ENCODE measurements at regions not wholly inside any gene's neighbourhood (a gene's known extent, or its start where the extent isn't known, plus 50 kb on each side); places are given as distances from the start of the nearest gene placed in this dataset.

DNA sequence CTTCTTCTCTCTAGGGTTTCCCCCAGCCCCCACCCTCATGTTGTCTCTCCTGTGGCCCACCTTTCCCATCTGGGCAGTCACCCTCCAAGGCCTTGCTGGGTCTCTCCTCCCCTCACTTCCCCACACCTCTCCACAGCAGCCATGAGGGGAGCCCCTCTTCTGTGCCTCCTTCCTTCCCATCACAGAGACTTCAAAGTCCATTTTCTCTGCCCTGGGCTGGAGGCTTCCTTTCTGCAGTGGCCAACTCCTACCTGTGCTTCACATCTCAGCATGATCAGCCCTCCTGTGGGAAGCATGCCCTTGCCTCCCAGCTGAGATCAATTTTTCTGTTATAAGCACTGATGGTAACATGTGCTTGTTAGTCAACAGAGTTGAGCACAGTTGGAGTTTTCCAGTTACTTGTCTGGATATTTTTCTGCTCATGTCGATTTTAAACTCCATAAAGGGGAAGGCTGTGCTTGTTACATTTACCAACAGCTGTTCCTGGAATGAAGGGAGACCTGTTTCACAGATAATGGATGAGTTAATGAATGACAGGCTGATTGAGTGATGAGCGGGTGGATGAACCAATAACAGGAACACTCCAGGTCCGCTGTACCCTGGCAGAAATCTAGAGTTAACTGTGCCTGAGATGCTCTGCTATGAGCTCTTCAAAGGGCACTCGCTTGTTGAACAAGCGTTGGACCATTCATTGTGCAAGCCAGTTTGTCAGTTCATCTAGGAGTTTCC is 71.4 kb upstream of the PRSS58 start:
- BruUV-seq (replicated peaks), result no TSS peak
- POLR2A ChIA-PET (ENCODE audit: low non-redundant PET), result no interaction called here
- intact Hi-C loops (cut with micrococcal nuclease; ENCODE audit: unreplicated experiment), result no loop called here
- TF ChIP-seq EZH2 (IDR thresholded peaks at IDR 0.05; ENCODE audit: borderline replicate concordance, low read depth, low read length, poor library complexity, severe bottlenecking) (no peak), CTCF (conservative IDR thresholded peaks at IDR 0.05; ENCODE audit: low read depth, low read length) (no peak)
- peaks cover 3% of the 10 kb centered on the region for H3K27me3 ChIP-seq (replicated peaks; ENCODE audit: insufficient read depth, low read depth, low read length, poor library complexity)
- no peak overlapping the region for H3K27ac ChIP-seq (ENCODE audit: low read depth, low read length, poor library complexity, severe bottlenecking)
- no peak overlapping the region for H3K4me3 ChIP-seq (ENCODE audit: low read depth, low read length, poor library complexity, severe bottlenecking)
- no peak for DNase-seq (ENCODE audit: low spot score)
- H3K9me3 ChIP-seq (ENCODE audit: low read depth, low read length, poor library complexity, severe bottlenecking), result no peaks in the 10 kb centered on the region
- no peaks in the 10 kb centered on the region for H3K4me1 ChIP-seq (ENCODE audit: insufficient read depth, low read length, poor library complexity, severe bottlenecking)
- CTCF ChIA-PET, result no interaction called here
- no peaks in the 10 kb centered on the region for H3K36me3 ChIP-seq (ENCODE audit: insufficient read depth, low read length, poor library complexity, severe bottlenecking)

GRCh38 chr7:142328551-142328950 is 70.7 kb upstream of the PRSS58 start:
- CTCF ChIA-PET, result no interaction called here
- intact Hi-C loops (cut with micrococcal nuclease; ENCODE audit: unreplicated experiment), result no loop called here

GRCh38 chr7:142327628-142328405 is 70.0 kb upstream of the PRSS58 start:
- ChIA-PET CTCF (no interaction called here), POLR2A (ENCODE audit: low non-redundant PET) (no interaction called here)
- BruUV-seq (replicated peaks), result no TSS peak
- H3K9me3 ChIP-seq (ENCODE audit: low read depth, low read length, poor library complexity, severe bottlenecking), result no peaks in the 10 kb centered on the region
- no peak for DNase-seq (ENCODE audit: low spot score)
- H3K27me3 ChIP-seq (replicated peaks; ENCODE audit: insufficient read depth, low read depth, low read length, poor library complexity), result peaks cover 2% of the 10 kb centered on the region
- no peak for TF ChIP-seq CTCF (conservative IDR thresholded peaks at IDR 0.05; ENCODE audit: low read depth, low read length)
- no peak for TF ChIP-seq EZH2 (IDR thresholded peaks at IDR 0.05; ENCODE audit: borderline replicate concordance, low read depth, low read length, poor library complexity, severe bottlenecking)
- intact Hi-C loops (cut with micrococcal nuclease; ENCODE audit: unreplicated experiment), result no loop called here
- H3K4me3 ChIP-seq (ENCODE audit: low read depth, low read length, poor library complexity, severe bottlenecking), result no peak overlapping the region
- H3K36me3 ChIP-seq (ENCODE audit: insufficient read depth, low read length, poor library complexity, severe bottlenecking), result no peaks in the 10 kb centered on the region
- no peak overlapping the region for H3K27ac ChIP-seq (ENCODE audit: low read depth, low read length, poor library complexity, severe bottlenecking)
- H3K4me1 ChIP-seq (ENCODE audit: insufficient read depth, low read length, poor library complexity, severe bottlenecking), result no peaks in the 10 kb centered on the region

More at GRCh38 chr7:142328551-142328950, 70.7 kb upstream of the PRSS58 start:
- H3K27me3 ChIP-seq (replicated peaks; ENCODE audit: insufficient read depth, low read depth, low read length, poor library complexity), result peaks cover 2% of the 10 kb centered on the region
- no peak overlapping the region for H3K4me3 ChIP-seq (ENCODE audit: low read depth, low read length, poor library complexity, severe bottlenecking)
- BruUV-seq (replicated peaks), result no TSS peak
- POLR2A ChIA-PET (ENCODE audit: low non-redundant PET), result no interaction called here
- no peaks in the 10 kb centered on the region for H3K4me1 ChIP-seq (ENCODE audit: insufficient read depth, low read length, poor library complexity, severe bottlenecking)
- H3K9me3 ChIP-seq (ENCODE audit: low read depth, low read length, poor library complexity, severe bottlenecking), result no peaks in the 10 kb centered on the region
- TF ChIP-seq EZH2 (IDR thresholded peaks at IDR 0.05; ENCODE audit: borderline replicate concordance, low read depth, low read length, poor library complexity, severe bottlenecking) (no peak), CTCF (conservative IDR thresholded peaks at IDR 0.05; ENCODE audit: low read depth, low read length) (no peak)
- no peak overlapping the region for H3K27ac ChIP-seq (ENCODE audit: low read depth, low read length, poor library complexity, severe bottlenecking)
- DNase-seq (ENCODE audit: low spot score), result no peak
- H3K36me3 ChIP-seq (ENCODE audit: insufficient read depth, low read length, poor library complexity, severe bottlenecking), result no peaks in the 10 kb centered on the region
